ENCODE measurements at regions not wholly inside any gene's neighbourhood (a gene's known extent, or its start where the extent isn't known, plus 50 kb on each side); places are given as distances from the start of the nearest gene placed in this dataset.

DNA sequence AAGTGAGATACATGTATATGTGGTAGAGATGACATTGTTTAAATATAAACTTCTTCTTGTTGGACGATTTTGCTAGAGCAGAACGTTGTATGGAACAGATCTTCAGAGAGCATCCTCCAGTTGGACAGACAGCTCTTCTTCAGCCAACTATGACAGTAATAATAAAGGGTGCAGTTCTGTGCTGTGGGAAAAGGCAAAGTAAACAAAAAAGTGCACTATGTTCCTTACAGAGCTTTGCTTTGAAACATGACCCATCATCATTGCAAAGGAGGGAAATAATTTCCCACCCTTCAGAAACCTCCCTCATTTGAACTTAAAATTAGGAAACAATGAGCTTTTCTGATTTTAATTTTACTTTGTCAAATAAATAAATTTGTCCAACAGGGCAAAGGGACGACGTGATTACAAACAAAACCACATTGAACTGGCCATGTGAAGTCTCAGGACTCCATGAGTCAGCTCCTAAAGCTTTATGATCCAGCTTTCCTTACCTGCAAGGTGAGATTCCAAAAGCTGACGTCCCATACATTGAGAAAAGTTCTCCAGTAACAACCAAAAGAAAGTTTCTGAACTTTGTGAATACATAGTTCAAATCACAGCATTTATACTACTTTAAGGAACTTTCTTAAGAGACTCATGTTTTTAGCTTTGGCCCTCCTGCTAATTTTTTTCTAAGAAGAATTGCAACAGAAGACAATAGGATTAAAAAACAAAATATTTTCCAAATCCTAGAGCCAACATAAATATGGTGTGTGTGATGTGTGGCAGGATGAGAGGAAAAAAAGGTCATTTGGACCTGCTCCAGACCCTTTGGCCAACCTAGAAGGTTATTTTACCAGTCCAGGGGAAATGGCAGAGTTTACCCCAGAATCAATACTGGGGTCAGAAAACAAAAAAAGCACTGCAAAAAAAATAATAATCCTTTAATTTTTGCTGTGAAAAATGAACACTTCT is 565.4 kb upstream of the NRP1 start:
- intact Hi-C loops (cut with DNase I; ENCODE audit: low total_unique reads) (loop anchor here (5.0 kb wide), 1 partner anchor 332 kb away; no protein-coding TSS in a partner anchor), in situ Hi-C loops (cut with MboI; ENCODE audit: low pct_ligation_motif_present in 1 of 4, low pct_unique_long_range_greater_than_20kb in 1 of 4, low sequenced_read_pairs in 3 of 4) (no loop called here)
- H3K9me3 ChIP-seq: no peaks in the 10 kb centered on the region
- no peaks in the 10 kb centered on the region for H3K27me3 ChIP-seq
- no peak overlapping the region for H3K4me3 ChIP-seq
- H3K36me3 ChIP-seq: no peaks in the 10 kb centered on the region
- TF ChIP-seq EP300 (IDR thresholded peaks at IDR 0.05; ENCODE audit: low read depth) (no peak), POLR2AphosphoS5 (IDR thresholded peaks at IDR 0.05) (no peak), POLR2A (IDR thresholded peaks at IDR 0.05) (no peak)
- TF ChIP-seq, protein P1, sequence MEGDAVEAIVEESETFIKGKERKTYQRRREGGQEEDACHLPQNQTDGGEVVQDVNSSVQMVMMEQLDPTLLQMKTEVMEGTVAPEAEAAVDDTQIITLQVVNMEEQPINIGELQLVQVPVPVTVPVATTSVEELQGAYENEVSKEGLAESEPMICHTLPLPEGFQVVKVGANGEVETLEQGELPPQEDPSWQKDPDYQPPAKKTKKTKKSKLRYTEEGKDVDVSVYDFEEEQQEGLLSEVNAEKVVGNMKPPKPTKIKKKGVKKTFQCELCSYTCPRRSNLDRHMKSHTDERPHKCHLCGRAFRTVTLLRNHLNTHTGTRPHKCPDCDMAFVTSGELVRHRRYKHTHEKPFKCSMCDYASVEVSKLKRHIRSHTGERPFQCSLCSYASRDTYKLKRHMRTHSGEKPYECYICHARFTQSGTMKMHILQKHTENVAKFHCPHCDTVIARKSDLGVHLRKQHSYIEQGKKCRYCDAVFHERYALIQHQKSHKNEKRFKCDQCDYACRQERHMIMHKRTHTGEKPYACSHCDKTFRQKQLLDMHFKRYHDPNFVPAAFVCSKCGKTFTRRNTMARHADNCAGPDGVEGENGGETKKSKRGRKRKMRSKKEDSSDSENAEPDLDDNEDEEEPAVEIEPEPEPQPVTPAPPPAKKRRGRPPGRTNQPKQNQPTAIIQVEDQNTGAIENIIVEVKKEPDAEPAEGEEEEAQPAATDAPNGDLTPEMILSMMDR (IDR thresholded peaks at IDR 0.05): no peak
- peak overlapping the region in 2 of 4 donors; percentile 1 to 2 for H3K27ac ChIP-seq
- no peak for DNase-seq
- peaks cover 0 to 6% (median 0%) of the 10 kb centered on the region in 4 donors for H3K4me1 ChIP-seq
- 58 to 67% methylated on average over 5 of the region's 5 CpGs for WGBS, 2 donors (ENCODE audit: low coverage in 1 of 2)

DNA sequence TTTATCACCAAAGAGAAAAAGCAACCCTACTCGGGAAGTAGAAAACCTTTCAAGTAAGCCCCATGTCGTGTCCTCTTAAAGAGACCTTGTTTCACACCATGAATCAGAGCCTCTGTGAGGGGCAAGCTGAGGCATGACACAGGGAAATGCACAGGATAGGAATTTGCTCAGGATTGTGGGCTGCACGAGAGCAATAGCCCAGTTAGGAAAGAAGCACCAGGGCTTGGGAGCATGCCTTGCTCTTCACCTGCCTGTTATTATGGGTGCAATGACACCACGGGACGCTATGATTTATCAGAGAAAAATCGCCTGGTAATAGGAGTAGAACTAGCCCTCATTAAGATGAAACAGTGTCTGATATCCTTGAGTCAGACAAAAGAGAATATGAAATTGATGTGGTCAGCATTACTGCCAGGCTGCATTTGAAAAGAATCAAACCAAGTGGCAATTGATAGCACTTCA is 562.9 kb upstream of the NRP1 start:
- peaks cover 0 to 6% (median 0%) of the 10 kb centered on the region in 4 donors for H3K4me1 ChIP-seq
- no peaks in the 10 kb centered on the region for H3K9me3 ChIP-seq
- DNase-seq: no peak
- intact Hi-C loops (cut with DNase I; ENCODE audit: low total_unique reads): loop anchor here (5.0 kb wide), 1 partner anchor 335 kb away; no protein-coding TSS in a partner anchor
- 67 to 74% methylated on average over 6 of the region's 6 CpGs for WGBS, 2 donors (ENCODE audit: low coverage in 1 of 2)
- H3K4me3 ChIP-seq: no peak overlapping the region
- in situ Hi-C loops (cut with MboI; ENCODE audit: low pct_ligation_motif_present in 1 of 4, low pct_unique_long_range_greater_than_20kb in 1 of 4, low sequenced_read_pairs in 3 of 4): no loop called here
- no peak for TF ChIP-seq EP300 (IDR thresholded peaks at IDR 0.05; ENCODE audit: low read depth)
- TF ChIP-seq POLR2AphosphoS5 (IDR thresholded peaks at IDR 0.05): no peak
- TF ChIP-seq POLR2A (IDR thresholded peaks at IDR 0.05): no peak
- TF ChIP-seq, protein P1 (IDR thresholded peaks at IDR 0.05): no peak
- no peaks in the 10 kb centered on the region for H3K36me3 ChIP-seq
- no peaks in the 10 kb centered on the region for H3K27me3 ChIP-seq
- no peak overlapping the region for H3K27ac ChIP-seq

DNA sequence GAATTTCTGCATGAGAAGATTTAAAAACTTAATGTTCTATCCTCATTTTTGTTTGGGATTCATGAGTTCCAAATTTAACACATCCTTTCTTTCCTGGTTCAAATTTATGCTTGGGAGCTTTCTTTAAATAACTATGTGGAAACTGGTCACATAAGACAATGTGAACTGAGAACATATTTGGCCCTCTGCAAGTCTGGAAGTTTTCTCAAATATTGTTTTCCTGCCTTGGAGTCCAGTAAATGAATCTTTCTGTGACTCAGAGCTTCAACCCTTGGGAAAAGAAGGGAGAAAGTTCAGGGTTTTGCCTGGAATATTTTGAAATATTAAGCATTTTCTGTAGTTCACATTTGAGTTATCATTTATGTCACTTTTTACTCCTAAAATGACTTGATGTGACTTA is 559.0 kb upstream of the NRP1 start:
- in situ Hi-C loops (cut with MboI; ENCODE audit: low pct_ligation_motif_present in 1 of 4, low pct_unique_long_range_greater_than_20kb in 1 of 4, low sequenced_read_pairs in 3 of 4): no loop called here
- no peaks in the 10 kb centered on the region for H3K9me3 ChIP-seq
- no peak overlapping the region for H3K27ac ChIP-seq
- H3K36me3 ChIP-seq: no peaks in the 10 kb centered on the region
- H3K27me3 ChIP-seq: no peaks in the 10 kb centered on the region
- TF ChIP-seq POLR2AphosphoS5 (IDR thresholded peaks at IDR 0.05) (no peak), EP300 (IDR thresholded peaks at IDR 0.05; ENCODE audit: low read depth) (no peak), POLR2A (IDR thresholded peaks at IDR 0.05) (no peak)
- TF ChIP-seq, protein P1 (IDR thresholded peaks at IDR 0.05): no peak
- DNase-seq: no peak
- no peak overlapping the region for H3K4me3 ChIP-seq
- no peaks in the 10 kb centered on the region for H3K4me1 ChIP-seq
- intact Hi-C loops (cut with DNase I; ENCODE audit: low total_unique reads): no loop called here

DNA sequence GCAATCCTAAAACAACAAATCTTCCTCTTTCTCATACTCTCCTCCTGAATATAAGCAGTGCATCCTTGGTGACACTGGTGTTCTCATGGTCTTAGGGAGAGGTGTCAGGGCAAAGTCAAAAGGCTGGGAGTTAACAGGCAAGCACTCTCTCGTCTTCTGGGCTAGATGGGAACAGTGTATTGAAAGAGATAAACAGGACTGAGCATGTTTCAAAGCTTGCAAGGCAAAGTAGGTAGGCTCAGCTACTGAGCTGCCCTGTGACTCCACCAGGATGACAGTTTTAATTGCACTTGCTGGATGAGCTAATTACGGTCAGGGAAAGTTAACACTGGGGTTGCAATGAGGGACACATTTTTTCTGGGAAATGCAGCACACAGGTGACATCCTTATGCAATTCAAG is 554.9 kb upstream of the NRP1 start:
- in situ Hi-C loops (cut with MboI; ENCODE audit: low pct_ligation_motif_present in 1 of 4, low pct_unique_long_range_greater_than_20kb in 1 of 4, low sequenced_read_pairs in 3 of 4): no loop called here
- intact Hi-C loops (cut with DNase I; ENCODE audit: low total_unique reads): no loop called here
- 65 to 86% methylated on average over 1 to 2 of the region's 2 CpGs for WGBS, 2 donors (ENCODE audit: low coverage in 1 of 2)
- Histone ChIP-seq H3K27ac (no peak overlapping the region), H3K4me3 (no peak overlapping the region), H3K9me3 (no peaks in the 10 kb centered on the region), H3K27me3 (no peaks in the 10 kb centered on the region), H3K36me3 (no peaks in the 10 kb centered on the region), H3K4me1 (no peaks in the 10 kb centered on the region)
- TF ChIP-seq POLR2A (IDR thresholded peaks at IDR 0.05): no peak
- TF ChIP-seq, protein P1 (IDR thresholded peaks at IDR 0.05): no peak
- no peak for TF ChIP-seq EP300 (IDR thresholded peaks at IDR 0.05; ENCODE audit: low read depth)
- TF ChIP-seq POLR2AphosphoS5 (IDR thresholded peaks at IDR 0.05): no peak
- no peak for DNase-seq
